ENCODE measurements at regions not wholly inside any gene's neighbourhood (a gene's known extent, or its start where the extent isn't known, plus 50 kb on each side); places are given as distances from the start of the nearest gene placed in this dataset.

DNA sequence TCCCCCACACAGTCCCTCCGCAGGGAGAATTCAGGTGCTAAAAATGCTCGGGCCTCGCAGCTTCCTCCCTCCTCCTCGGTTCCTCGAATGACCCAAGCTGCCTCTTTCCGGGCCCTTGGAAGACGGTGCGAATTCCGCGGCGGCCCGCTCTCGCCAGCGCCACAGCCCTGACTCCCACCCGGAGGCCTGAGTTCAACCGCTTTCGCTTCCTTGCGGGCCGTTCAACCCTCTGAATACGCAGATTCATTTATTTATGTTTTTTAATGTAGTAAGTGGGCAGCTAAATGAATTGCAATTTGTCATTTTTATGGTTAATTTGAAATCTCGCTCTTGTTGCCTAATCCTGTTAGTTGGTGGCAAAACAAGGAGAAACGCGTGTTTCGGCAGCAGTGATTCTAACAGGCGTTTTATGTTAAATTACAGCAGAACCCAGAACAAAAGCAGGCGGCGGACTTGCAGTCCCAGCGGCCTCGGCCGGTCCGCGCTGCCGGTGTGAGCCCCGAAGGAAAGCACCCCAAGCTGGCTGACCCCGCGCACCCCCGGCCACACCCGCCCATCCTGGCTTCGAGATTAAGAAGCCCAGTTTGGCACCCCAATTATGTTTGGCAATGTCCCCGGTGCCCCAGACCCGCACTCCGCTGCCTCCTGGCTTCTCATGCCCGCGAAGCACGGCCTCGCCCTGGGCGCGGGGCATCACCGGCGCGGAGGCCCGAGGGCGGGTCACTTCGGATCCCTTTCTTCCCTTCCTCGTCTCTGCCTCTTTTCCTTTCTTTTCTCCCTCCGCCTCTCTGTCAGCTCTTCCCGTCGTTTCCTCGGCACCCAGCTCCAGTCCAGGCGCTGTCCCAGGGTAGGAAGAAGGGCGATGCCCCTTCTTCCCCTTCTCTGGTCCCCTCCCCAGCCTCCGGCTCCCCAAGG, 75.9 kb downstream of the INSIG1 start:
- no peak for DNase-seq (ENCODE audit: low read depth)
- no peak overlapping the region for H3K4me3 ChIP-seq (ENCODE audit: low read length)
- TF ChIP-seq, protein P1, sequence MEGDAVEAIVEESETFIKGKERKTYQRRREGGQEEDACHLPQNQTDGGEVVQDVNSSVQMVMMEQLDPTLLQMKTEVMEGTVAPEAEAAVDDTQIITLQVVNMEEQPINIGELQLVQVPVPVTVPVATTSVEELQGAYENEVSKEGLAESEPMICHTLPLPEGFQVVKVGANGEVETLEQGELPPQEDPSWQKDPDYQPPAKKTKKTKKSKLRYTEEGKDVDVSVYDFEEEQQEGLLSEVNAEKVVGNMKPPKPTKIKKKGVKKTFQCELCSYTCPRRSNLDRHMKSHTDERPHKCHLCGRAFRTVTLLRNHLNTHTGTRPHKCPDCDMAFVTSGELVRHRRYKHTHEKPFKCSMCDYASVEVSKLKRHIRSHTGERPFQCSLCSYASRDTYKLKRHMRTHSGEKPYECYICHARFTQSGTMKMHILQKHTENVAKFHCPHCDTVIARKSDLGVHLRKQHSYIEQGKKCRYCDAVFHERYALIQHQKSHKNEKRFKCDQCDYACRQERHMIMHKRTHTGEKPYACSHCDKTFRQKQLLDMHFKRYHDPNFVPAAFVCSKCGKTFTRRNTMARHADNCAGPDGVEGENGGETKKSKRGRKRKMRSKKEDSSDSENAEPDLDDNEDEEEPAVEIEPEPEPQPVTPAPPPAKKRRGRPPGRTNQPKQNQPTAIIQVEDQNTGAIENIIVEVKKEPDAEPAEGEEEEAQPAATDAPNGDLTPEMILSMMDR (IDR thresholded peaks at IDR 0.05; ENCODE audit: insufficient read depth, low read depth, low read length, missing control alignments) = no peak

DNA sequence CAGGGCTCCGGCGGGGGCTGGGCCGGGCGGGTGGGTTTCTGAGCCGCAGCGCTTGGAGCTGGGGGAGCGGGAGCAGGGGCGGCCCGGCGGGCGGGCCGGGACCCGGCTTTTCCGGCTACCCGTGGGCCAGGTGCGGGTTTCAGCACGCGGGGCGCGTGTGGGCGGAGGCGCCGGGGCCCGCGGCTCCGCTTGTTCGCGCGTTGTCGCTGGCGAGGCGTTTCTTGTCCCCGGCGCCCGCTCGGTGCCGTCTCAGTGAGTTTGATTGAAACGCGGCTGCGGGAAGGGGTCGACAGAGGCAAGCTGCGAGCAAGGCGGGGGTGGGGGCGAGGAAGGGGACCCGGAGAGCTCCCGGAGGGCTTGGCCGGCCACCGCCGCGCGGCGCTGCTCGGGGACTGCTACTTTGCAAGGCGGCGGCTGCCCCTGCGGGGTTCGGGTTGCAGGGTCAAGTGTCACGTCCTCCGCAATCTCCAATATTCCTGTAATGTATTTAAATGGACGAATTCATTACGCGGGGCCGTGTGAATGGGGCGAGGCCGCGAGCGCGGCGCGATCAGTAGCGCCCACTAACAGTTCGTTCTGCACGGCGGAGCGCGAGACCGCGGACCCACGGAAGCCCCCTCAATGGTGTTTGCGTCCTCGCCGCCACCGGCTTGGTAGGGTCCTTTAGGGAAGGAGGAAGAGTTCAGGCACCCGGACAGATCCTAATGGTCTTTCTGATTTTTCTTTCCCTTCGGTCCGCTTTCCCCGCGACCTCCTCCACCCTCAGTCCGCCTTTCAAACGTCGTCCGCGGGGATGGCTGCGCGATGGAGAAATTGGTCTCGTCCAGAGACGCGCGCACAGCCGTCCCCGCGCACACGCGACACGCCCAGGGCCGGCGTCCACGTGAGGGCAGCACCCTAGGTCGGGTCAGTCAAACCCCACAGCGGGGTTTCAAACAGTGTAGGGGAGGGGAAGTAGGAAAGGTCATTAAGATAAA, 76.9 kb downstream of the INSIG1 start:
- no peak overlapping the region for H3K4me3 ChIP-seq (ENCODE audit: low read length)
- TF ChIP-seq, protein P1 (IDR thresholded peaks at IDR 0.05; ENCODE audit: insufficient read depth, low read depth, low read length, missing control alignments) = no peak
- DNase-seq (ENCODE audit: low read depth) = no peak

- H3K4me3 ChIP-seq (ENCODE audit: low read length) = no peak overlapping the region
- no peak for DNase-seq (ENCODE audit: low read depth)
- TF ChIP-seq, protein P1 (IDR thresholded peaks at IDR 0.05; ENCODE audit: insufficient read depth, low read depth, low read length, missing control alignments) = no peak
Observed at GRCh38 chr7:155375337-155376277, 77.9 kb downstream of the INSIG1 start.

GRCh38 chr7:155377071-155377837, 79.6 kb downstream of the INSIG1 start:
- H3K4me3 ChIP-seq (ENCODE audit: low read length) = no peak overlapping the region
- DNase-seq (ENCODE audit: low read depth) = no peak
- TF ChIP-seq, protein P1 (IDR thresholded peaks at IDR 0.05; ENCODE audit: insufficient read depth, low read depth, low read length, missing control alignments) = no peak

- H3K4me3 ChIP-seq (ENCODE audit: low read length) = no peak overlapping the region
- DNase-seq (ENCODE audit: low read depth) = peak; percentile 31
- TF ChIP-seq, protein P1 (IDR thresholded peaks at IDR 0.05; ENCODE audit: insufficient read depth, low read depth, low read length, missing control alignments) = no peak
Observed at GRCh38 chr7:155377838-155378579, 79.9 kb upstream of the EN2 start.
